Left colon (tissue), 2 donors: ENCODE measurements at regions not wholly inside any gene's neighbourhood (a gene's known extent, or its start where the extent isn't known, plus 50 kb on each side); places are given as distances from the start of the nearest gene placed in this dataset.
"Not testable (repeated sequence)": the region's sequence is repeated elsewhere in the genome, so short reads cannot be mapped to it uniquely, and the experiment has no call there.

Source experiments
- ATAC-seq: fragments of 200-7000 bp; cut with Tn5 transposase; one replicate; pipeline ENCODE4 v1.9.1; 2020; ENCODE audit warnings: mild to moderate bottlenecking, moderate library complexity
- DNase-seq, 2 donors: peaks; one replicate each; pipeline ENCODE4 v3.0.0-alpha.2; 2020
- intact Hi-C, 2 donors: fragments of 100-400 bp; cut with DNase I in 1 of 2; cut with micrococcal nuclease in 1 of 2; formaldehyde crosslinking; loops; one replicate each; pipeline versions ENCODE4 v1.11.2 to v1.14.0; 2022; cut with DNase I, micrococcal nuclease
- donor health status: DM: no; HTN: no; CAD: no.
- donor health status: DM: yes; HTN: yes; CAD: no.

- ATAC-seq, result no peak
- DNase-seq, result no peak
- intact Hi-C loops, result no loop called here
Measured at GRCh38 chr22:22697377-22698117, 53.1 kb downstream of the GGTLC2 start.

- ATAC-seq (no peak), DNase-seq (no peak)
- intact Hi-C loops, result no loop called here
Measured at GRCh38 chr22:22698263-22698750, 53.9 kb downstream of the GGTLC2 start.

- ATAC-seq (no peak), DNase-seq (no peak)
- intact Hi-C loops, result no loop called here
Measured at GRCh38 chr22:22700631-22701030, 56.2 kb downstream of the GGTLC2 start.

GRCh38 chr22:22701557-22701956, 57.1 kb downstream of the GGTLC2 start:
- intact Hi-C loops, ATAC-seq, DNase-seq: not testable (repeated sequence)

GRCh38 chr22:22702237-22703202, 58.1 kb downstream of the GGTLC2 start:
- DNase-seq, result peak in 1 of 2 donors; percentile 41
- intact Hi-C loops, result no loop called here

GRCh38 chr22:22703203-22703570, 58.8 kb downstream of the GGTLC2 start:
- DNase-seq (no peak), ATAC-seq (no peak)
- intact Hi-C loops, result no loop called here

More at GRCh38 chr22:22702237-22703202, 58.1 kb downstream of the GGTLC2 start:
- peak; percentile 83 for ATAC-seq

GRCh38 chr22:22703715-22704114, 59.3 kb downstream of the GGTLC2 start:
- no peak for ATAC-seq
- no peak for DNase-seq
- intact Hi-C loops, result no loop called here

- DNase-seq (no peak), ATAC-seq (no peak)
- intact Hi-C loops, result no loop called here
Measured at GRCh38 chr22:22704156-22704946, 59.9 kb downstream of the GGTLC2 start.

GRCh38 chr22:22705328-22706100, 61.1 kb downstream of the GGTLC2 start:
- no peak for DNase-seq
- no peak for ATAC-seq
- intact Hi-C loops, result no loop called here

- no peak for DNase-seq
- ATAC-seq, result no peak
- intact Hi-C loops, result no loop called here
Measured at GRCh38 chr22:22706253-22706915, 62.0 kb downstream of the GGTLC2 start.

- DNase-seq, result no peak
- ATAC-seq, result no peak
- intact Hi-C loops, result no loop called here
Measured at GRCh38 chr22:22709719-22710445, 65.5 kb downstream of the GGTLC2 start.

GRCh38 chr22:22710719-22711531, 66.5 kb downstream of the GGTLC2 start:
- intact Hi-C loops, result no loop called here
- ATAC-seq (peak; percentile 81), DNase-seq (peak; percentile 45 to 79)

GRCh38 chr22:22711532-22711913, 67.1 kb downstream of the GGTLC2 start:
- no peak for ATAC-seq
- no peak for DNase-seq
- intact Hi-C loops, result no loop called here

GRCh38 chr22:22712092-22712658, 67.8 kb downstream of the GGTLC2 start:
- intact Hi-C loops, result no loop called here
- ATAC-seq, result no peak
- no peak for DNase-seq

GRCh38 chr22:22712666-22713365, 68.4 kb downstream of the GGTLC2 start:
- ATAC-seq, result no peak
- intact Hi-C loops, result no loop called here
- DNase-seq, result no peak

- DNase-seq (no peak), ATAC-seq (no peak)
- intact Hi-C loops, result no loop called here
Measured at GRCh38 chr22:22713416-22713815, 69.0 kb downstream of the GGTLC2 start.
